ENCODE measurements at regions not wholly inside any gene's neighbourhood (a gene's known extent, or its start where the extent isn't known, plus 50 kb on each side); places are given as distances from the start of the nearest gene placed in this dataset.
A peak's percentile ranks its signal among the peaks of the same experiment; 100 is the strongest.

DNA sequence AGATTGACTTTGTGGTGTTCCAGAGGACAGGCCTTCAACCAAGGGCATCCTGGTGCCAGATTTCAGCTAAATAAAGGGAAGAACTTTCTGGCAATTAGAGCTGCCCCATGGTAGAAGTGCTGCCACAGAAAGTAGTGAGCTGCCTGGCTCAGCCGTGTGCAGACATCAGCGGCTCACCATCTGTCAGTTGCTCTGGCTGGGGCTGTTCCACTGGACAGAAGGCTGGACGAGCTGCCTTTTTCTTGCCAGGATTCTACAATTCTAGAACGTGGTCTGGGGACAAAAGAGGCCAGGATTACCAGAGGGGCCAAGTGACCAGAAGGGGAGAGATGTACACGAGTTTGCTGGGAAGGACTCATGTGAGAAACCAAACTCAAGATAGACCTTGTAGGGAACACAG, 107.0 kb upstream of the RPL38 start:
- DNase-seq (ENCODE audit: insufficient read length, low spot score) (no peak), FAIRE-seq (peak; percentile 6)
- TF ChIP-seq, protein P1, sequence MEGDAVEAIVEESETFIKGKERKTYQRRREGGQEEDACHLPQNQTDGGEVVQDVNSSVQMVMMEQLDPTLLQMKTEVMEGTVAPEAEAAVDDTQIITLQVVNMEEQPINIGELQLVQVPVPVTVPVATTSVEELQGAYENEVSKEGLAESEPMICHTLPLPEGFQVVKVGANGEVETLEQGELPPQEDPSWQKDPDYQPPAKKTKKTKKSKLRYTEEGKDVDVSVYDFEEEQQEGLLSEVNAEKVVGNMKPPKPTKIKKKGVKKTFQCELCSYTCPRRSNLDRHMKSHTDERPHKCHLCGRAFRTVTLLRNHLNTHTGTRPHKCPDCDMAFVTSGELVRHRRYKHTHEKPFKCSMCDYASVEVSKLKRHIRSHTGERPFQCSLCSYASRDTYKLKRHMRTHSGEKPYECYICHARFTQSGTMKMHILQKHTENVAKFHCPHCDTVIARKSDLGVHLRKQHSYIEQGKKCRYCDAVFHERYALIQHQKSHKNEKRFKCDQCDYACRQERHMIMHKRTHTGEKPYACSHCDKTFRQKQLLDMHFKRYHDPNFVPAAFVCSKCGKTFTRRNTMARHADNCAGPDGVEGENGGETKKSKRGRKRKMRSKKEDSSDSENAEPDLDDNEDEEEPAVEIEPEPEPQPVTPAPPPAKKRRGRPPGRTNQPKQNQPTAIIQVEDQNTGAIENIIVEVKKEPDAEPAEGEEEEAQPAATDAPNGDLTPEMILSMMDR (IDR thresholded peaks at IDR 0.05; ENCODE audit: insufficient read depth, missing control alignments), result no peak

DNA sequence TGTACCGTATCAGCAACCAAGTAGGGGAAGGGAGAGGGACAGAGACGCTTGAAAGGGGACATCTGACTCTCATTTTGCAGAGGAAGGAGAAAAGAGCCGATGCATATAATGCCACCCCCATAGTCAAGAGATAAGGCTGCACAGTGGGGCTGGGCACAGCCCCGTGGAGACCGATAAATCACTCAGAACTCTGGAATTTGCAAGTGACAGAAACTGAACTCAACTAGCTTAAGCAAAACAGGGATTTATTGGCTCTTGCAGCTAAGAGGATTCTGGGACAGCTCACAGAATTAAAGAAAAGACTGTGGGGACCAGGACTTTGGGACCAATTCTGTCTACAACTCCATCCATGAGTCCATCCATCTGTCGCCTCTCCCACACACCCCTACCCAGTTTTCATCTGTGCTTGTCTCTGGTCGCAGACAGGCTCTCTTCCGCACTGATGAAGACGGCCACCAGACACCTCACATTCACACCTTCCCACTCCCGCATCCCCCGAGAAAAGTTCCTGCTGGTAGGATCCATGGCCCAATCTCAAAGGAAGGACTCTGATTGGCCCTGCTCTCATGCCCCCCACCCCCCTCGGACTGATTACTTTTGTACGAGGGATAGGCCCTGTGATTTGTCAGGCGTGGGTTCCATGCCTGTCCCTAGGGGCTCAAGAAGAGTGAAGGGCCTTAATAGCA, 105.9 kb upstream of the RPL38 start:
- TF ChIP-seq, protein P1 (IDR thresholded peaks at IDR 0.05; ENCODE audit: insufficient read depth, missing control alignments), result no peak
- FAIRE-seq (peak; percentile 21), DNase-seq (ENCODE audit: insufficient read length, low spot score) (no peak)

DNA sequence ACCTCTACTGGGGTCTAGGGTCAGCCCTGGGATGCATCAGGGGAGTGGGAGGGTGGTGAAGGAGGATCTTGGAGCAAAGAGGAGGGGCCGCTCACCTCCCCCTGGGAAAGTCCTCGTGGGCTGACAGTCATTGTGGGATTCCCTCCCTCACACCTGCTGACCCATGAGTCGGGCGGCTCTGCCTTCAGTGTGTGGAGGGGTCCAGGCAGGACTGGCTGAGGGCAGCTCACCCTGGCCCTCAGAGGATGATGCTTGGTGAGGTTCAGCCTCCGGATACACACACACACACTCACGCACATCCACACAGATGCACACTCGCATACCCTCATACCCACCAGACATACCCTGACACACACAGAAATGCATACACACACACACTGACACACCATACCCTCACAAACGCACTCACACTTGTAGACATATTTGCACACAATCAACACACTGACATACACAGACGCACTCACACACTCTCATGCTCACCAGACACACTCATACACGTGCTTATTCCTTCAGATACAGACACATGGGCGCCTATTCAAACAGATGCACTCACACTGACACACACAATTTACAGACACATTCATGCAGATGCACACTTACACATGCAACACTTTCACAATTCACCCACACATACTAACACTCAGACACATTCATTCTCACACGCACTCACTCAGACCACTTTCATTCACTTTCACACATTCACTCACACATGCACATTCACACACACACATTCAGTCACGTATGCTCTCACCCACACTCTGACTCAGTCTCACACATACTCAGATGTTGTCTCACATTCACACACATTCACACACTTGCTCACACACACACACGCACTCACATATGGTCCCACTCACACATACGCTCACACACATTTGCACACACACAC, 105.1 kb upstream of the RPL38 start:
- DNase-seq (ENCODE audit: insufficient read length, low spot score) (no peak), FAIRE-seq (no peak)
- TF ChIP-seq, protein P1 (IDR thresholded peaks at IDR 0.05; ENCODE audit: insufficient read depth, missing control alignments), result no peak

DNA sequence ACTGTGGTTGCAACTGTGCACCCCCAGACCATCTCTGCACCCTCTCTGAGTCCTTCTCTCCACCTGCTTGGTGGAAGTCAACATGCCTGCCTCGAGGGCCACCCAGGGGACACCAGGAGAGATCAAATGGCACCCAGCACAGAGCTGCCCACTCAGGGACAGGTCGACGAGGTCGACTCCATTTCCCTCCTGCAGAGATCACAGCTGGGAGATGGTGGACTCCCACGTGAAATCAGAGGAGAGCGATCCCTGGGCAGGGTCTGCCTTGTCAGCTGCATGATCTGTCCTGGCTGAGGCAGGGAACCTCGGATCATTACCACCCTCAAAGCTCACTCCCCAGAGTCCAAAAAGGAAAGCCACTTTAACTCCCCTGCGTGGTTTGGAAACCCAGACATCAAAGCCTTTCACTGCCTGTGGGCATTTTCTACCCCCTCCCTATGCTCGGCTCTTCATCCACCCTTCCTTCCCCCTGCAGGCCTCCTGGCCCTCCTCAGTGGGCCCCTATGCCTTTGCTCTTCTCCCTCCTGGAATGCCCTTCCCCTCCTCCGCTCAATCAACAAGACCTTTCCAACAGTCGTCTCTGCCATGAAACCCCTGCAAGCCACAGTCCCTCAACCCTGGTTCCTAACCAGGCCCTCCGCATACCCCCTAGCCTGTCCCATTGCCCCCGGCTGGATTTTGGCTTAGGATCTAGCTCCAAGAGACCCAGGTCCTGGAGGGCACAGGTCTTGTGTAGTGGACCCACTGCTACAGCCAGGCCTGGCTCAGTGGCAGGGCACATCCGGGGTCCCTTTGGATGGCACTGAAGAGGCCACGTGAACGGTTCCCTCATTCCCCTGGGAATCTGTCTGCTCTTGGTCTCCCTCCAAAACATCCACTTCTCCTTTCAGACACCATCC, 103.8 kb upstream of the RPL38 start:
- FAIRE-seq, result no peak
- no peak for DNase-seq (ENCODE audit: insufficient read length, low spot score)
- TF ChIP-seq, protein P1 (IDR thresholded peaks at IDR 0.05; ENCODE audit: insufficient read depth, missing control alignments), result no peak

GRCh38 chr17:74104921-74105320, 98.6 kb upstream of the RPL38 start:
- TF ChIP-seq, protein P1 (IDR thresholded peaks at IDR 0.05; ENCODE audit: insufficient read depth, missing control alignments), result no peak
- FAIRE-seq, result no peak
- DNase-seq (ENCODE audit: insufficient read length, low spot score), result no peak

GRCh38 chr17:74107107-74107506, 96.4 kb upstream of the RPL38 start:
- no peak for FAIRE-seq
- TF ChIP-seq, protein P1 (IDR thresholded peaks at IDR 0.05; ENCODE audit: insufficient read depth, missing control alignments), result no peak
- DNase-seq (ENCODE audit: insufficient read length, low spot score), result no peak
